ENCODE measurements at regions not wholly inside any gene's neighbourhood (a gene's known extent, or its start where the extent isn't known, plus 50 kb on each side); places are given as distances from the start of the nearest gene placed in this dataset.

DNA sequence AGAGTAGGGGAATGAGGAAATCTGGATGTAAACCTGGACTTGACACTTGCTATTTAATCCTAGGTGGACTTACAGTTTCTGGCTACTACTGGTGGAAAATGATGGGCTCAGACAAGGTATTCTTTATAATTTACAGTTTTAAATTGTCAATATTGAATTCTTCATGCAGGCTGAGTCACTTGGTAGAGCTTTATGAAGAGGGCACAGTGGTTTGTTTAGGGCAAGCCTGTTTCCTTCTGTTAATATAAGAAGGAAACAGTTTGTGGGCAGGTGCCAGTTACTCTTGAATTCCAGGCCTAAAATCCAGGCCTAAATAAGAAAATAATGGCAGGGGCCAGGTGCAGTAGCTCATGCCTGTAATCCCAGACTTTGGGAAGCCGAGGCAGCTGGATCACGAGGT, 355.8 kb upstream of the RGS6 start:
- Histone ChIP-seq H4K20me1 (replicated peaks; ENCODE audit: control insufficient read depth, insufficient read depth, low read length) (no peaks in the 10 kb centered on the region), H3K4me2 (ENCODE audit: insufficient read depth, low read length) (no peak overlapping the region), H3K9ac (ENCODE audit: insufficient read depth in 1 of 2, low read depth in 2 of 2, low read length in 2 of 2) (no peak overlapping the region), H3K36me3 (ENCODE audit: control insufficient read depth, insufficient read depth, low read length) (no peaks in the 10 kb centered on the region), H3K4me3 (no peak overlapping the region), H2AFZ (ENCODE audit: low read depth, low read length) (no peak overlapping the region), H3K79me2 (ENCODE audit: control insufficient read depth, insufficient read depth, low read length) (no peaks in the 10 kb centered on the region), H3K9me3 (replicated peaks; ENCODE audit: control insufficient read depth, insufficient read depth, low read depth, low read length) (no peaks in the 10 kb centered on the region), H3K27me3 (ENCODE audit: control insufficient read depth in 2 of 2, insufficient read depth in 2 of 2, low read length in 2 of 2) (no peaks in the 10 kb centered on the region), H3K27ac (ENCODE audit: extremely low read depth, low read depth, low read length) (no peak overlapping the region), H3K4me1 (replicated peaks in 1 of 2; ENCODE audit: control insufficient read depth in 2 of 2, insufficient read depth in 2 of 2, low read length in 2 of 2) (no peaks in the 10 kb centered on the region; a peak in 1 of 5 replicates), H3K9me1 (ENCODE audit: control insufficient read depth, insufficient read depth, low read length) (no peaks in the 10 kb centered on the region)
- ChIA-PET CTCF (ENCODE audit: low intra/inter-chr PET ratio) (no interaction called here), POLR2A (no interaction called here)
- TF ChIP-seq MYBL2 (IDR thresholded peaks at IDR 0.05; ENCODE audit: low read depth) (no peak), MYBL2 (CRISPR knock-in tag; IDR thresholded peaks at IDR 0.05; ENCODE audit: borderline replicate concordance) (no peak), HNRNPUL1 (IDR thresholded peaks at IDR 0.05; ENCODE audit: low read length) (no peak), LCOR (CRISPR knock-in tag; IDR thresholded peaks at IDR 0.05) (no peak), ZNF347 (CRISPR knock-in tag; IDR thresholded peaks at IDR 0.05; ENCODE audit: low read depth) (no peak)
- TF ChIP-seq, protein P1, sequence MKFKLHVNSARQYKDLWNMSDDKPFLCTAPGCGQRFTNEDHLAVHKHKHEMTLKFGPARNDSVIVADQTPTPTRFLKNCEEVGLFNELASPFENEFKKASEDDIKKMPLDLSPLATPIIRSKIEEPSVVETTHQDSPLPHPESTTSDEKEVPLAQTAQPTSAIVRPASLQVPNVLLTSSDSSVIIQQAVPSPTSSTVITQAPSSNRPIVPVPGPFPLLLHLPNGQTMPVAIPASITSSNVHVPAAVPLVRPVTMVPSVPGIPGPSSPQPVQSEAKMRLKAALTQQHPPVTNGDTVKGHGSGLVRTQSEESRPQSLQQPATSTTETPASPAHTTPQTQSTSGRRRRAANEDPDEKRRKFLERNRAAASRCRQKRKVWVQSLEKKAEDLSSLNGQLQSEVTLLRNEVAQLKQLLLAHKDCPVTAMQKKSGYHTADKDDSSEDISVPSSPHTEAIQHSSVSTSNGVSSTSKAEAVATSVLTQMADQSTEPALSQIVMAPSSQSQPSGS (CRISPR knock-in tag; IDR thresholded peaks at IDR 0.05): no peak
- TF ChIP-seq, protein P2, sequence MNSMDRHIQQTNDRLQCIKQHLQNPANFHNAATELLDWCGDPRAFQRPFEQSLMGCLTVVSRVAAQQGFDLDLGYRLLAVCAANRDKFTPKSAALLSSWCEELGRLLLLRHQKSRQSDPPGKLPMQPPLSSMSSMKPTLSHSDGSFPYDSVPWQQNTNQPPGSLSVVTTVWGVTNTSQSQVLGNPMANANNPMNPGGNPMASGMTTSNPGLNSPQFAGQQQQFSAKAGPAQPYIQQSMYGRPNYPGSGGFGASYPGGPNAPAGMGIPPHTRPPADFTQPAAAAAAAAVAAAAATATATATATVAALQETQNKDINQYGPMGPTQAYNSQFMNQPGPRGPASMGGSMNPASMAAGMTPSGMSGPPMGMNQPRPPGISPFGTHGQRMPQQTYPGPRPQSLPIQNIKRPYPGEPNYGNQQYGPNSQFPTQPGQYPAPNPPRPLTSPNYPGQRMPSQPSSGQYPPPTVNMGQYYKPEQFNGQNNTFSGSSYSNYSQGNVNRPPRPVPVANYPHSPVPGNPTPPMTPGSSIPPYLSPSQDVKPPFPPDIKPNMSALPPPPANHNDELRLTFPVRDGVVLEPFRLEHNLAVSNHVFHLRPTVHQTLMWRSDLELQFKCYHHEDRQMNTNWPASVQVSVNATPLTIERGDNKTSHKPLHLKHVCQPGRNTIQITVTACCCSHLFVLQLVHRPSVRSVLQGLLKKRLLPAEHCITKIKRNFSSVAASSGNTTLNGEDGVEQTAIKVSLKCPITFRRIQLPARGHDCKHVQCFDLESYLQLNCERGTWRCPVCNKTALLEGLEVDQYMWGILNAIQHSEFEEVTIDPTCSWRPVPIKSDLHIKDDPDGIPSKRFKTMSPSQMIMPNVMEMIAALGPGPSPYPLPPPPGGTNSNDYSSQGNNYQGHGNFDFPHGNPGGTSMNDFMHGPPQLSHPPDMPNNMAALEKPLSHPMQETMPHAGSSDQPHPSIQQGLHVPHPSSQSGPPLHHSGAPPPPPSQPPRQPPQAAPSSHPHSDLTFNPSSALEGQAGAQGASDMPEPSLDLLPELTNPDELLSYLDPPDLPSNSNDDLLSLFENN (IDR thresholded peaks at IDR 0.05; ENCODE audit: low read depth in 2 of 2, low read length in 2 of 2): no peak
- no peak for DNase-seq (ENCODE audit: extremely low read depth in 1 of 4, low spot score in 3 of 4)
- BruUV-seq (replicated peaks): no TSS peak
- FAIRE-seq: no peak
- in situ Hi-C loops (cut with MboI) (no loop called here), intact Hi-C loops (cut with micrococcal nuclease) (no loop called here)
- WGBS (ENCODE audit: insufficient coverage, low coverage, missing lambda C conversion rate): 86% methylated on average over 2 of the region's 2 CpGs
- no peak for ATAC-seq

All from K562 (cell line).